GM19025 (cell line): ENCODE measurements at regions not wholly inside any gene's neighbourhood (a gene's known extent, or its start where the extent isn't known, plus 50 kb on each side); places are given as distances from the start of the nearest gene placed in this dataset.

Experiments
- ATAC-seq: cut with Tn5 transposase; IDR thresholded peaks from one replicate; pipeline ENCODE4 v1.9.1; 2021; ENCODE audit warnings: mild to moderate bottlenecking, low read depth, moderate library complexity; ENCODE audit not compliant: unreplicated experiment

GRCh38 chr6:163925839-163926238, 511.3 kb downstream of the QKI start:
- no peak for ATAC-seq

- no peak for ATAC-seq
Observed at GRCh38 chr6:163923658-163924411, 509.3 kb downstream of the QKI start.

GRCh38 chr6:163922562-163922961, 508.0 kb downstream of the QKI start:
- ATAC-seq = no peak

- no peak for ATAC-seq
Observed at GRCh38 chr6:163919652-163920051, 505.1 kb downstream of the QKI start.

GRCh38 chr6:163916315-163917081, 502.0 kb downstream of the QKI start:
- no peak for ATAC-seq

GRCh38 chr6:163915131-163915530, 500.6 kb downstream of the QKI start:
- ATAC-seq = no peak

GRCh38 chr6:163913045-163913444, 498.5 kb downstream of the QKI start:
- ATAC-seq = no peak

GRCh38 chr6:163906006-163906710, 491.6 kb downstream of the QKI start:
- no peak for ATAC-seq

- ATAC-seq = no peak
Observed at GRCh38 chr6:163904186-163904585, 489.7 kb downstream of the QKI start.

GRCh38 chr6:163903541-163903940, 489.0 kb downstream of the QKI start:
- ATAC-seq = no peak

- ATAC-seq = no peak
Observed at GRCh38 chr6:163902993-163903392, 488.5 kb downstream of the QKI start.

- no peak for ATAC-seq
Observed at GRCh38 chr6:163901681-163902080, 487.2 kb downstream of the QKI start.

- ATAC-seq = no peak
Observed at GRCh38 chr6:163900570-163900969, 486.1 kb downstream of the QKI start.

- no peak for ATAC-seq
Observed at GRCh38 chr6:163897669-163898068, 483.2 kb downstream of the QKI start.

GRCh38 chr6:163897030-163897429, 482.5 kb downstream of the QKI start:
- ATAC-seq = no peak

- no peak for ATAC-seq
Observed at GRCh38 chr6:163895162-163895561, 480.6 kb downstream of the QKI start.

- no peak for ATAC-seq
Observed at GRCh38 chr6:163893609-163894189, 479.2 kb downstream of the QKI start.

GRCh38 chr6:163892824-163893561, 478.5 kb downstream of the QKI start:
- ATAC-seq = no peak

- no peak for ATAC-seq
Observed at GRCh38 chr6:163889904-163890514, 475.5 kb downstream of the QKI start.
